NCI-H460 (cell line): ENCODE measurements at regions not wholly inside any gene's neighbourhood (a gene's known extent, or its start where the extent isn't known, plus 50 kb on each side); places are given as distances from the start of the nearest gene placed in this dataset.
A peak's percentile ranks its signal among the peaks of the same experiment; 100 is the strongest.
"Not testable (repeated sequence)": the region's sequence is repeated elsewhere in the genome, so short reads cannot be mapped to it uniquely, and the experiment has no call there.

ENCODE experiments used
- DNase-seq: peaks from one replicate; pipeline ENCODE4 v3.0.0-alpha.2; 2016; ENCODE audit warnings: low read depth; ENCODE audit errors: extremely low read depth

- no peak for DNase-seq
These were observed 61.4 kb downstream of the NXNL2 start for GRCh38 chr9:88596376-88596775.

DNA sequence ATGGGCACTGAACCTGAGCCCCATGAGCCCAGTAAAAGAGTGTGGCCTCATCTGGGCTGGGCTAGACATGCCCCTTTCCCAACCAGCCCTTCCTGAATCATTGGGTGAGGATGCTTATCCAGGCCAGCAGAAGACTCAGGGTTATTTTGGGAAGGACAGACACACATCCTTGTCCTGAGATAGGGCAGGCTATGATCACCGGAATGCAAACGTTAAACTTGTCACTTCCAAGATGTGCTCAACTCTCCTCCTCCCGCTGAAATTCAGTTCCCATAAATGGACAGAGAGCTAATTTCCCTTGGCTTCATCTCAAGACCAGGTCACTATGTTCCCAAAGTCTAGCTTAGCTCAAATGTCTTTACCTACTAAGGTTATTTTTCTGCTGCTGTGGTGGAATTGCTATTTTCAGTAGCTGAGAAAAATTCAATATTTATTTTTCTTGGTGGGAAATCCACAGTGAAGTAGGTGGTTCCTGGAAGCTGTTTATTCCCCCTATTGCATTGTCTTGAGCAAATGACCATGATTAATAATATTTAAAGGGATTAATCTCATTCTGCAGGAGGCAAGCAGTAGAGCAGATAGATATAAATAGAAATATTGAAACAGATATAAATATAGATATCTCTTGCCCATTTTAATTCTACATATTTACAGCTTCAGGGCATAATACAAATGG, 70.0 kb downstream of the NXNL2 start:
- DNase-seq, result no peak

GRCh38 chr9:88605512-88606362, 70.8 kb downstream of the NXNL2 start:
- no peak for DNase-seq

DNA sequence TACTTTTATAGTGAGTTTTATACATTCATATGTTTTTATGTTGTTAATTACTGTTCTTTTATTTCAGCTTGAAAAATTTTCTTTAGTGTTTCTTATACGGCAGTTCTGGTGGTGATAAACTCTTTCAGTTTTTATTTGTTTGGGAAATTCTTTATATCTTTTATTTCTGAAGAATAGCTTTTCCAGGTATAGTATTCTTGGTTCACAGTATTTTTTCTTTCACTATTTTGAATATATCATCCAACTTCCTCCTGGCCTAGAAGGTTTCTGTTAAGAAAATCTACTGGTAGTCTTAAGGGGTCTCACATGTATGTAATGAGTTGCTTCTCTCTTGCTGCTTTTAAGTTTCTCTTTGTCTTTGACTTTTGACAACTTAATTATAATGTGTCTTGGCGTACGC, 79.4 kb downstream of the NXNL2 start:
- no peak for DNase-seq

DNA sequence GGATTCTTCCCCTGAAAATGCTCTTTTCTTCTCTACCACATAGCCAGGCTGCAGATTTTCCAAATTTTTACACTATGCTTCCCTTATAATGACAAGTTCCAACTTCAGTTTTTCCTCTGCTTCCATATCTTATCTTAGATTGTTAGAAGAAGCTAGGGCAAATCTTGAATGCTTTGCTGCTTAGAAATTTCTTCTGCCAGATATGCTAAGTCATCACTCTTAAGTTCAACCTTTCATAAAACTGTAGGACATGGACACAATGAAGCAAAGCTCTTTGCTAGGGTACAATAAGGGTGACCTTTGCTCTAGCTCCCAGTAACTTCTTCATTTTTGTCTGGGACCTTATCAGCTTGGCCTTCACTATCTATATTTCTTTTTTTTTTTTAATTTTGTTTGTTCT, 88.7 kb downstream of the NXNL2 start:
- DNase-seq, result no peak

GRCh38 chr9:88628114-88628513, 93.1 kb downstream of the NXNL2 start:
- DNase-seq, result no peak

GRCh38 chr9:88628811-88629210, 93.8 kb downstream of the NXNL2 start:
- DNase-seq, result no peak

- not testable (repeated sequence) for DNase-seq
These were observed 95.6 kb downstream of the NXNL2 start for GRCh38 chr9:88630574-88630973.

DNA sequence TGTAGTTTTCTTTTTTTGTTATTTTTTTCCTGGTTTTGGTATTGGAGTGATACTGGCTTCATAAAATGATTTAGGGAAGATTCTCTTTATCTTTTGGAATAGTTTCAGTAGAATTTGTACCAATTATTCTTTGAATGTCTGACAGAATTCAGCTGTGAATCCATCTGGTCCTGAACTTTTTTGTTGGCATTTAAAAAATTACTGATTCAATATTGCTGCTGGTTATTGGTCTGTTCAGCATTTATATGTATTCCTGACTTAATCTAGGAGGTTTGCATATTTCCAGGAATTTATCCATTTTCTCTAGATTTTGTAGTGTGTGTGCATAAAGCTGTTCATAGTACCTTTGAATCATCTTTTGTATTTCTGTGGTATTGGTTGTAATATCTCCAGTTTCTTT, 100.2 kb downstream of the NXNL2 start:
- DNase-seq, result no peak

DNA sequence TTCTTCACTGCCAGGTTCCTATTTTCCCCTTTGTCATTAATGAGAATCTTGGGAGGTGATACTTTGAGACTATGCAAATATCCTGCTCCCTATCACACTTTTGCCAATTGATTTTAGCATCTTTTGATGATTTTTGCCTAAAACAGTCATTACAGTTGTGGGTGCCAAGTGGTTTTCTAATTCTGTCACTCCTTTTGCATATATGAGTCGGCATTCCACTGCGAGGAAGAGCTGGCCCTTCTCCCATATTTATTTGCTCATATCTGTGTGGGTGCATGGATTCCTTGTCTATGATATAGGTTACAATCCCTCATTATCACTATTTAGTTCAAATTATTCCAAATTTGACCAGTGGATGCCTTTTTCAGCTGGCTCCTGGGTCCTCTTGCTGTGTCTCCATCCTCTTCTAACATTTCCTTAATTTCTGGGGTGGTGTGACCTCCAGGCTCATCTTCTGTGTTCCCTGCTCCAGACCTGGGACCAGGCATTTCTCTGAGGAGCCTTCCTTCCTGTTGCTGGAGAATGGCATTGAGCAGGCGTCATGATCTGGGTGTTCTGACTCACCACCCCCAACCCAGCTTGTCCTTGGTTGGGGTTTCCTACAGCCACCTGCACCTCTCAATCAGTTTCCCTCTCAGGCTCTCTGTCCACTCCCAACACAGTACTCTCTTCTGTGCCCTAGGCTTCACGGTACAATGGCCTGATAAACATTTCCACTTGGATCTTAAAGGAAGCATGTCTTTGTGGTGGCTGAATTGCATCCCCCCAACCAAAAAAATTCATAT, 106.7 kb downstream of the NXNL2 start:
- no peak for DNase-seq

DNA sequence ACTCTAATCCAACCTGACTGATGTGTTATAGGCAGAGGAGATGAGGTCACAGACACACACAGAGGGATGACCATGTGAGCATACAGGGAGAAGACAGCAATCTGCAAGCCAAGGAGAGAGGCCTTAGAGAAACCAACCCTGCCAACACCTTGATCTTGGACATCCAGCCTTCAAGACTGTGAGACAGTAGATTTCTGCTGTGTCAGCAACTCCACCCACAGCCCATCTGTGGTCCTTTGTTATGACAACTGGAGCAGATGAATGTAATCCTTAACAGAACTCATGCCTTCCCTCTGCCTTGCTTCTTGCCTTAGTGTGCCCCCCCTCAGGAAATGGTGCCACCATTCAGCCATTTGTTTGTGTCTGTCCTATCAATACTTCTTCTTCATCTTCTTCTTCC, 107.4 kb downstream of the NXNL2 start:
- DNase-seq, result no peak

GRCh38 chr9:88643931-88644330, 109.0 kb downstream of the NXNL2 start:
- DNase-seq, result no peak

- DNase-seq, result no peak
These were observed 110.3 kb downstream of the NXNL2 start for GRCh38 chr9:88645172-88645878.

- no peak for DNase-seq
These were observed 110.9 kb downstream of the NXNL2 start for GRCh38 chr9:88645879-88646199.

GRCh38 chr9:88646539-88647300, 111.7 kb downstream of the NXNL2 start:
- DNase-seq, result no peak

- peak; percentile 11 for DNase-seq
These were observed 117.0 kb downstream of the NXNL2 start for GRCh38 chr9:88651682-88652633.

GRCh38 chr9:88652876-88653275, 117.9 kb downstream of the NXNL2 start:
- DNase-seq, result no peak

DNA sequence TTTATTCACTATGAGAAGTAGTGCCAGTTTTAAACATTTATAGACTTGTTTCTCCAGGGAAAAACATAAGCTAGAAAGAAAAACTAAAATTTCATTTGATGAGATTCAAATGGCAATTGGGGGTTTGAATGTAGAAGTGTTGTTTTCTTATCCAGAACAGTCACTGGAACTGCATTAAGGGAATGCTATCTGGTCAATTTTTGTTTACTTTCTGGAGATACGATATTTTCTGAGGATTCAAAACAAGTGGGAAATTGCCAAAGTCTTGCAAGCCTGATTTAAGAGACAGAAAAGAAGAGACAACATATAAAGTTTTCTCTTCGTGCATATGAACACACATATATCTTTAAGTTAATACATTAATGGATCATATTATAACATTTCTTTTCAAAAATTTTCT, 118.4 kb downstream of the NXNL2 start:
- DNase-seq, result no peak

GRCh38 chr9:88653911-88654310, 118.9 kb downstream of the NXNL2 start:
- no peak for DNase-seq
